Tibial nerve (tissue), 4 donors: ENCODE measurements at regions not wholly inside any gene's neighbourhood (a gene's known extent, or its start where the extent isn't known, plus 50 kb on each side); places are given as distances from the start of the nearest gene placed in this dataset.

Source experiments
- DNase-seq, 2 donors: peaks; one replicate each; pipeline ENCODE4 v3.0.0-alpha.2; 2019; ENCODE audit warnings: low spot score in 2 of 2
- H3K27ac ChIP-seq, 4 donors: fragments of 200-600 bp; sonication (generic) in 3 of 4; one replicate each; pipeline ENCODE4 v1.5.1; 2017 to 2019; ENCODE audit warnings: mild to moderate bottlenecking in 1 of 4
- H3K27me3 ChIP-seq, 2 donors: fragments of 200-600 bp; sonication (generic) in 1 of 2; one replicate each; pipeline versions ENCODE4 v1.5.1 to v1.6.0; 2017 to 2019
- H3K36me3 ChIP-seq, 3 donors: fragments of 200-600 bp; sonication (generic); one replicate each; pipeline ENCODE4 v1.5.1; 2018 to 2019
- H3K4me1 ChIP-seq, 4 donors: fragments of 200-600 bp; sonication (generic) in 3 of 4; one replicate each; pipeline ENCODE4 v1.5.1; 2017 to 2019
- H3K4me3 ChIP-seq, 4 donors: fragments of 200-600 bp; sonication (generic) in 3 of 4; one replicate each; pipeline ENCODE4 v1.5.1; 2017 to 2019; ENCODE audit warnings: mild to moderate bottlenecking in 1 of 4, moderate library complexity in 1 of 4
- H3K9me3 ChIP-seq, 4 donors: fragments of 200-600 bp; sonication (generic) in 3 of 4; one replicate each; pipeline ENCODE4 v1.5.1; 2017 to 2019
- CTCF ChIP-seq, 5 experiments: fragments of 200-600 bp in 3 of 5; fragments of 450-650 bp in 2 of 5; sonication (generic) in 3 of 5; IDR thresholded peaks; one replicate each; pipeline ENCODE4 v1.5.1; 2016 to 2019; ENCODE audit warnings: antibody characterized with exemption in 5 of 5, mild to moderate bottlenecking in 3 of 5, moderate library complexity in 2 of 5
- EP300 ChIP-seq, 2 donors: sonication (generic); formaldehyde crosslinking; IDR thresholded peaks; one replicate each; pipeline ENCODE4 v1.6.1; 2017; ENCODE audit warnings: antibody characterized with exemption in 2 of 2, mild to moderate bottlenecking in 1 of 2
- POLR2A ChIP-seq, 2 donors: fragments of 450-650 bp; IDR thresholded peaks; one replicate each; pipeline ENCODE4 v1.6.1; 2017; ENCODE audit warnings: antibody characterized with exemption in 2 of 2, mild to moderate bottlenecking in 2 of 2, moderate library complexity in 2 of 2
- WGBS, 2 donors: methylation state at CpG; one replicate each; pipeline ENCODE4 v1.1.5; 2018; 5-methylcytosine and 5-hydroxymethylcytosine counted together

- TF ChIP-seq CTCF (IDR thresholded peaks at IDR 0.05) (no peak), POLR2A (IDR thresholded peaks at IDR 0.05) (no peak), EP300 (IDR thresholded peaks at IDR 0.05) (no peak)
- peaks cover 0 to 5% (median 0%) of the 10 kb centered on the region in 4 donors for H3K9me3 ChIP-seq
- no peaks in the 10 kb centered on the region for H3K27me3 ChIP-seq
- H3K36me3 ChIP-seq, result no peaks in the 10 kb centered on the region
- DNase-seq, result no peak
- H3K4me3 ChIP-seq, result no peak overlapping the region
- 31 to 41% methylated on average over 5 of the region's 5 CpGs for WGBS, 2 donors
- peaks cover 0 to 11% (median 0%) of the 10 kb centered on the region in 4 donors for H3K4me1 ChIP-seq
- no peak overlapping the region for H3K27ac ChIP-seq
Observed at GRCh38 chr1:219790834-219791615, 137.3 kb downstream of the SLC30A10 start.

- Histone ChIP-seq H3K4me1 (peaks cover 0 to 11% (median 0%) of the 10 kb centered on the region in 4 donors), H3K4me3 (no peak overlapping the region), H3K27ac (no peak overlapping the region), H3K9me3 (peaks cover 0 to 5% (median 0%) of the 10 kb centered on the region in 4 donors), H3K27me3 (no peaks in the 10 kb centered on the region), H3K36me3 (no peaks in the 10 kb centered on the region)
- WGBS, 2 donors, result 74 to 99% methylated on average over 4 of the region's 4 CpGs
- TF ChIP-seq CTCF (IDR thresholded peaks at IDR 0.05) (no peak), POLR2A (IDR thresholded peaks at IDR 0.05) (no peak), EP300 (IDR thresholded peaks at IDR 0.05) (no peak)
- no peak for DNase-seq
Observed at GRCh38 chr1:219788700-219789099, 139.7 kb downstream of the SLC30A10 start.

- Histone ChIP-seq H3K4me1 (peaks cover 0 to 11% (median 0%) of the 10 kb centered on the region in 4 donors), H3K27ac (no peak overlapping the region), H3K9me3 (peaks cover 0 to 5% (median 0%) of the 10 kb centered on the region in 4 donors), H3K4me3 (no peak overlapping the region), H3K27me3 (no peaks in the 10 kb centered on the region), H3K36me3 (no peaks in the 10 kb centered on the region)
- WGBS, 2 donors, result 80 to 85% methylated on average over 1 of the region's 1 CpG
- no peak for DNase-seq
- no peak for TF ChIP-seq POLR2A (IDR thresholded peaks at IDR 0.05)
- TF ChIP-seq EP300 (IDR thresholded peaks at IDR 0.05), result no peak
- no peak for TF ChIP-seq CTCF (IDR thresholded peaks at IDR 0.05)
Observed at GRCh38 chr1:219788091-219788490, 140.3 kb downstream of the SLC30A10 start.

GRCh38 chr1:219784660-219785381 is 143.5 kb downstream of the SLC30A10 start:
- TF ChIP-seq CTCF (IDR thresholded peaks at IDR 0.05), result no peak
- TF ChIP-seq POLR2A (IDR thresholded peaks at IDR 0.05), result no peak
- TF ChIP-seq EP300 (IDR thresholded peaks at IDR 0.05), result no peak
- Histone ChIP-seq H3K4me1 (no peaks in the 10 kb centered on the region), H3K27me3 (no peaks in the 10 kb centered on the region), H3K27ac (no peak overlapping the region), H3K36me3 (no peaks in the 10 kb centered on the region), H3K9me3 (peaks cover 0 to 5% (median 0%) of the 10 kb centered on the region in 4 donors), H3K4me3 (no peak overlapping the region)
- 68 to 86% methylated on average over 7 to 8 of the region's 8 CpGs for WGBS, 2 donors
- no peak for DNase-seq
